GM23248 (cell line): ENCODE measurements at regions not wholly inside any gene's neighbourhood (a gene's known extent, or its start where the extent isn't known, plus 50 kb on each side); places are given as distances from the start of the nearest gene placed in this dataset.

Experiments used
- EZH2 ChIP-seq: fragments of 200-600 bp; sonication (generic); IDR thresholded peaks from 2 replicates; pipeline ENCODE4 v1.6.1; 2018; ENCODE audit warnings: antibody characterized with exemption, mild to moderate bottlenecking; ENCODE audit not compliant: insufficient read depth, poor library complexity, severe bottlenecking
- EZH2phosphoT487 ChIP-seq: fragments of 200-600 bp; sonication (generic); IDR thresholded peaks from 2 replicates; pipeline ENCODE4 v1.6.1; 2018; ENCODE audit warnings: antibody characterized with exemption, moderate library complexity, mild to moderate bottlenecking, low read depth; ENCODE audit not compliant: insufficient read depth

GRCh38 chr5:109936996-109937395, 247.3 kb downstream of the MAN2A1 start:
- TF ChIP-seq EZH2 (no peak), EZH2phosphoT487 (no peak)
